HG03045 (cell line): ENCODE measurements at regions not wholly inside any gene's neighbourhood (a gene's known extent, or its start where the extent isn't known, plus 50 kb on each side); places are given as distances from the start of the nearest gene placed in this dataset.

Source experiments
- ATAC-seq: cut with Tn5 transposase; IDR thresholded peaks from one replicate; pipeline ENCODE4 v1.9.1; 2021; ENCODE audit warnings: mild to moderate bottlenecking, moderate library complexity; ENCODE audit not compliant: unreplicated experiment

GRCh38 chr6:137775227-137775626 lies 91.8 kb upstream of the TNFAIP3 start:
- ATAC-seq = no peak

GRCh38 chr6:137775720-137776119 lies 91.3 kb upstream of the TNFAIP3 start:
- ATAC-seq = no peak

- ATAC-seq = no peak
Observed at GRCh38 chr6:137776256-137776655, 90.8 kb upstream of the TNFAIP3 start.

- ATAC-seq = no peak
Observed at GRCh38 chr6:137776786-137777686, 90.0 kb upstream of the TNFAIP3 start.

- ATAC-seq = no peak
Observed at GRCh38 chr6:137777687-137778075, 89.4 kb upstream of the TNFAIP3 start.

GRCh38 chr6:137779982-137780381 lies 87.1 kb upstream of the TNFAIP3 start:
- no peak for ATAC-seq

- no peak for ATAC-seq
Observed at GRCh38 chr6:137780447-137781034, 86.5 kb upstream of the TNFAIP3 start.

GRCh38 chr6:137781639-137782038 lies 85.4 kb upstream of the TNFAIP3 start:
- ATAC-seq = no peak

GRCh38 chr6:137782166-137783039 lies 84.7 kb upstream of the TNFAIP3 start:
- ATAC-seq = no peak

GRCh38 chr6:137783710-137784109 lies 83.3 kb upstream of the TNFAIP3 start:
- no peak for ATAC-seq

- ATAC-seq = no peak
Observed at GRCh38 chr6:137784583-137784982, 82.5 kb upstream of the TNFAIP3 start.

GRCh38 chr6:137787016-137787415 lies 80.0 kb upstream of the TNFAIP3 start:
- no peak for ATAC-seq

- ATAC-seq = no peak
Observed at GRCh38 chr6:137788248-137788647, 78.8 kb upstream of the TNFAIP3 start.

- ATAC-seq = no peak
Observed at GRCh38 chr6:137791281-137792159, 75.5 kb upstream of the TNFAIP3 start.

GRCh38 chr6:137792160-137793033 lies 74.7 kb upstream of the TNFAIP3 start:
- ATAC-seq = no peak

GRCh38 chr6:137793805-137794515 lies 73.1 kb upstream of the TNFAIP3 start:
- no peak for ATAC-seq

- no peak for ATAC-seq
Observed at GRCh38 chr6:137794516-137795201, 72.4 kb upstream of the TNFAIP3 start.

- ATAC-seq = no peak
Observed at GRCh38 chr6:137795501-137795900, 71.6 kb upstream of the TNFAIP3 start.
